H9 (cell line): ENCODE measurements at regions not wholly inside any gene's neighbourhood (a gene's known extent, or its start where the extent isn't known, plus 50 kb on each side); places are given as distances from the start of the nearest gene placed in this dataset.

Experiments used
- DNase-seq: peaks from one replicate; pipeline ENCODE4 v3.0.0-alpha.2; 2017
- H2AFZ ChIP-seq: one replicate; pipeline ENCODE4 v1.6.1; 2013; ENCODE audit warnings: mild to moderate bottlenecking, low read length, control low read depth, moderate library complexity
- H2AK5ac ChIP-seq: 2 replicates; pipeline ENCODE4 v1.6.1; 2013; ENCODE audit warnings: low read length, control low read depth, mixed read lengths; ENCODE audit not compliant: insufficient read length
- H2BK120ac ChIP-seq: one replicate; pipeline ENCODE4 v1.6.1; 2013; ENCODE audit warnings: low read depth, mild to moderate bottlenecking, low read length, control low read depth, inconsistent platforms; ENCODE audit not compliant: poor library complexity, severe bottlenecking
- H2BK12ac ChIP-seq: 2 replicates; pipeline ENCODE4 v1.6.1; 2013; ENCODE audit warnings: low read length, control low read depth, mixed read lengths, low read depth; ENCODE audit not compliant: insufficient read length
- H2BK15ac ChIP-seq: 2 replicates; pipeline ENCODE4 v1.6.1; 2013; ENCODE audit warnings: low read depth, low read length, control low read depth
- H2BK20ac ChIP-seq: one replicate; pipeline ENCODE4 v1.6.1; 2013; ENCODE audit warnings: low read depth, mild to moderate bottlenecking, low read length, control low read depth, inconsistent platforms; ENCODE audit not compliant: poor library complexity, severe bottlenecking
- H2BK5ac ChIP-seq: 2 replicates; pipeline ENCODE4 v1.6.1; 2013; ENCODE audit warnings: low read length, control low read depth, mixed read lengths; ENCODE audit not compliant: insufficient read length
- H3K14ac ChIP-seq: 2 replicates; pipeline ENCODE4 v1.6.1; 2013; ENCODE audit warnings: low read length, control low read depth; ENCODE audit not compliant: insufficient read depth
- H3K18ac ChIP-seq: 2 replicates; pipeline ENCODE4 v1.6.1; 2013; ENCODE audit warnings: low read depth, mild to moderate bottlenecking, mixed read lengths, low read length, control low read depth; ENCODE audit not compliant: insufficient read length
- H3K23ac ChIP-seq: 2 replicates; pipeline ENCODE4 v1.6.1; 2013; ENCODE audit warnings: low read length, control low read depth, mixed read lengths, low read depth; ENCODE audit not compliant: insufficient read length
- H3K23me2 ChIP-seq: 2 replicates; pipeline ENCODE4 v1.6.1; 2013; ENCODE audit warnings: low read depth, mild to moderate bottlenecking, mixed read lengths, low read length, control low read depth; ENCODE audit not compliant: insufficient read length, poor library complexity, severe bottlenecking
- H3K27ac ChIP-seq: 2 replicates; pipeline ENCODE4 v1.5.1; 2013; ENCODE audit warnings: low read length, control low read depth, mixed read lengths, low read depth; ENCODE audit not compliant: insufficient read length
- H3K27me3 ChIP-seq: 2 replicates; pipeline ENCODE4 v1.6.1; 2013; ENCODE audit warnings: low read length, control low read depth, inconsistent platforms; ENCODE audit not compliant: insufficient read depth
- H3K4ac ChIP-seq: 2 replicates; pipeline ENCODE4 v1.6.1; 2013; ENCODE audit warnings: low read depth, mild to moderate bottlenecking, control low read depth, inconsistent platforms, low read length, moderate library complexity
- H3K4me1 ChIP-seq: 2 replicates; pipeline ENCODE4 v1.6.1; 2013; ENCODE audit warnings: low read length, control low read depth, inconsistent platforms; ENCODE audit not compliant: insufficient read depth
- H3K4me2 ChIP-seq: 2 replicates; pipeline ENCODE4 v1.6.1; 2013; ENCODE audit warnings: low read length, control low read depth, mixed read lengths; ENCODE audit not compliant: insufficient read length, insufficient read depth
- H3K56ac ChIP-seq: 2 replicates; pipeline ENCODE4 v1.6.1; 2013; ENCODE audit warnings: low read depth, mild to moderate bottlenecking, mixed read lengths, low read length, control low read depth; ENCODE audit not compliant: insufficient read length
- H3K79me1 ChIP-seq: 2 replicates; pipeline ENCODE4 v1.6.1; 2013; ENCODE audit warnings: low read depth, mild to moderate bottlenecking, moderate library complexity, low read length, control low read depth, inconsistent platforms; ENCODE audit not compliant: insufficient read depth, poor library complexity, severe bottlenecking
- H3K79me2 ChIP-seq: 2 replicates; pipeline ENCODE4 v1.6.1; 2013; ENCODE audit warnings: low read length, control low read depth, inconsistent platforms; ENCODE audit not compliant: insufficient read depth
- H3K9ac ChIP-seq: 2 replicates; pipeline ENCODE4 v1.6.1; 2013; ENCODE audit warnings: low read length, control low read depth, mixed read lengths; ENCODE audit not compliant: insufficient read length; ENCODE audit errors: extremely low read depth
- H3K9me3 ChIP-seq: one replicate; pipeline ENCODE4 v1.6.1; 2013; ENCODE audit warnings: low read depth, low read length, inconsistent platforms; ENCODE audit not compliant: control insufficient read depth
- H3T11ph ChIP-seq: one replicate; pipeline ENCODE4 v1.6.1; 2013; ENCODE audit warnings: mild to moderate bottlenecking, low read length, control low read depth, inconsistent platforms
- H4K20me1 ChIP-seq: one replicate; pipeline ENCODE4 v1.6.1; 2013; ENCODE audit not compliant: control insufficient read depth, insufficient read length, insufficient read depth
- H4K5ac ChIP-seq: 2 replicates; pipeline ENCODE4 v1.6.1; 2013; ENCODE audit warnings: low read depth, mild to moderate bottlenecking, mixed read lengths, low read length, control low read depth; ENCODE audit not compliant: insufficient read length
- H4K8ac ChIP-seq: replicated peaks from 2 replicates; pipeline ENCODE4 v1.6.1; 2013; ENCODE audit warnings: low read length, control low read depth, mixed read lengths, low read depth; ENCODE audit not compliant: insufficient read length
- H4K91ac ChIP-seq: 2 replicates; pipeline ENCODE4 v1.6.1; 2013; ENCODE audit warnings: low read depth, mild to moderate bottlenecking, moderate library complexity, mixed read lengths, low read length, control low read depth; ENCODE audit not compliant: insufficient read length
- H3K27ac Mint-ChIP-seq, 3 experiments: 2 replicates in 2 of 3; 3 replicates in 1 of 3; pipeline ENCODE4 v1.8.0; 2020 to 2021; ENCODE audit warnings: mixed read lengths in 3 of 3, mild to moderate bottlenecking in 1 of 3, moderate library complexity in 1 of 3
- H3K27me3 Mint-ChIP-seq: 2 replicates; pipeline ENCODE4 v1.8.0; 2021; ENCODE audit warnings: low read depth, mild to moderate bottlenecking, moderate library complexity, mixed read lengths
- H3K36me3 Mint-ChIP-seq, 3 experiments: 2 replicates in 2 of 3; 3 replicates in 1 of 3; pipeline ENCODE4 v1.8.0; 2020 to 2021; ENCODE audit warnings: low read depth in 3 of 3, mixed read lengths in 3 of 3; ENCODE audit not compliant: insufficient read depth in 1 of 3
- H3K4me1 Mint-ChIP-seq, 2 experiments: 2 replicates each; pipeline ENCODE4 v1.8.0; 2020; ENCODE audit warnings: mixed read lengths in 2 of 2
- H3K4me3 Mint-ChIP-seq, 2 experiments: 2 replicates in 1 of 2; 3 replicates in 1 of 2; pipeline ENCODE4 v1.8.0; 2020 to 2021; ENCODE audit warnings: mild to moderate bottlenecking in 2 of 2, mixed read lengths in 2 of 2, moderate library complexity in 1 of 2
- H3K9me3 Mint-ChIP-seq, 2 experiments: 2 replicates in 1 of 2; 3 replicates in 1 of 2; pipeline ENCODE4 v1.8.0; 2020; ENCODE audit warnings: mild to moderate bottlenecking in 2 of 2, mixed read lengths in 2 of 2, moderate library complexity in 1 of 2
- CTCF ChIP-seq: fragments of 200-600 bp; sonication (generic); conservative IDR thresholded peaks from 3 replicates; pipeline ENCODE4 v1.8.0; 2021; ENCODE audit warnings: antibody characterized with exemption, mild to moderate bottlenecking
- WGBS: extraction: QIAGEN DNeasy Blood & Tissue Kit; methylation state at CpG from one replicate; pipeline ENCODE4 v1.1.7; 2013; ENCODE audit warnings: missing lambda C conversion rate, low lambda C conversion rate, mixed read lengths; ENCODE audit not compliant: insufficient read length; ENCODE audit errors: extremely low coverage; 5-methylcytosine and 5-hydroxymethylcytosine counted together

GRCh38 chr7:119123326-119123725 lies 898.8 kb downstream of the ANKRD7 start:
- Histone ChIP-seq H2BK15ac (no peak overlapping the region), H3K23me2 (no peaks in the 10 kb centered on the region), H3K27me3 (no peaks in the 10 kb centered on the region), H3K18ac (no peak overlapping the region), H2AFZ (no peak overlapping the region), H3K4ac (no peak overlapping the region), H3K4me2 (no peak overlapping the region), H3K79me1 (no peaks in the 10 kb centered on the region), H2BK5ac (no peak overlapping the region), H3K56ac (no peak overlapping the region), H2BK12ac (no peak overlapping the region), H4K20me1 (no peaks in the 10 kb centered on the region), H3K4me1 (no peaks in the 10 kb centered on the region; the same call in 1 of the 2 replicates), H2AK5ac (no peak overlapping the region), H3T11ph (no peak overlapping the region), H3K14ac (no peak overlapping the region), H2BK120ac (no peak overlapping the region), H3K9me3 (no peaks in the 10 kb centered on the region), H4K5ac (no peak overlapping the region), H3K9ac (no peak overlapping the region), H2BK20ac (no peak overlapping the region), H3K79me2 (no peaks in the 10 kb centered on the region), H3K23ac (no peak overlapping the region), H4K8ac (no peak overlapping the region), H3K27ac (no peak overlapping the region), H4K91ac (no peak overlapping the region)
- Mint-ChIP-seq H3K4me3 (no peak overlapping the region), H3K27me3 (no peaks in the 10 kb centered on the region), H3K36me3 (peaks cover 0 to 13% (median 5%) of the 10 kb centered on the region in 3 experiments; a peak in 5 of 7 replicates), H3K9me3 (peaks cover 2 to 3% of the 10 kb centered on the region in 2 experiments; a peak in 1 of 5 replicates), H3K4me1 (peaks cover 17 to 22% of the 10 kb centered on the region in 2 experiments), H3K27ac (no peak overlapping the region)
- no peak for TF ChIP-seq CTCF
- WGBS: no CpG with 5 or more reads among the region's 8 CpGs
- DNase-seq: no peak
